NCI-H2171 (cell line): ENCODE measurements at regions not wholly inside any gene's neighbourhood (a gene's known extent, or its start where the extent isn't known, plus 50 kb on each side); places are given as distances from the start of the nearest gene placed in this dataset.
A peak's percentile ranks its signal among the peaks of the same experiment; 100 is the strongest.
"Not testable (repeated sequence)": the region's sequence is repeated elsewhere in the genome, so short reads cannot be mapped to it uniquely, and the experiment has no call there.

Source experiments
- DNase-seq: peaks from one replicate; lab custom pipeline; 2025; lab: John Stamatoyannopoulos, UW

DNA sequence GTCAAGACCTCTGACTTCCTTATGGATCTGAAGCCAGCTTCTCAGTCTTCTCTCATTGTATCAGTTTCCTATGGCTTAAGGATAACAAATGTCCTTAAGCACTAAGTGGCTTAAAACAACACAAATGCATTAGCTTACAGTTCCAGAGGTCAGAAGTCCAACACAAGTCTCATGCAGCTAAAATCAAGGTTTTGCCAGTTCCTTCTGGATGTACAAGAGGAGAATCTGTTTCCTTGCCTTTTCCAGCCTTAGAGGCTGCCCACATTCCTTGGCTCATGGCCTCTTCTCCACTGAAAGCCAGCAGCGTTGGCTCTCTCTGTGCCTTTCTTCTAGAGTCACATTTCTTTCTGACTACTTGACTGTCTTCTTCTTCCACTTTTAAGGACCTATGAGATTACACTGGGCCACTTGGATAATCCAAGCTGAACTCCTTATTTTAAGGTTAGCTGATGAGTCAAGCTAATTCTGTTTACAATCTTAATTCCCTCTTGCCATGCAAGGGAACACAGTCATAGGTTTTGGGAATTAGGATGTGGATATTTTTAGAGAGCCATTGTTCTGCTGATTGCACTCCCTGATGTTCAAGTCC is 179.0 kb downstream of the BCAS1 start:
- DNase-seq: no peak

DNA sequence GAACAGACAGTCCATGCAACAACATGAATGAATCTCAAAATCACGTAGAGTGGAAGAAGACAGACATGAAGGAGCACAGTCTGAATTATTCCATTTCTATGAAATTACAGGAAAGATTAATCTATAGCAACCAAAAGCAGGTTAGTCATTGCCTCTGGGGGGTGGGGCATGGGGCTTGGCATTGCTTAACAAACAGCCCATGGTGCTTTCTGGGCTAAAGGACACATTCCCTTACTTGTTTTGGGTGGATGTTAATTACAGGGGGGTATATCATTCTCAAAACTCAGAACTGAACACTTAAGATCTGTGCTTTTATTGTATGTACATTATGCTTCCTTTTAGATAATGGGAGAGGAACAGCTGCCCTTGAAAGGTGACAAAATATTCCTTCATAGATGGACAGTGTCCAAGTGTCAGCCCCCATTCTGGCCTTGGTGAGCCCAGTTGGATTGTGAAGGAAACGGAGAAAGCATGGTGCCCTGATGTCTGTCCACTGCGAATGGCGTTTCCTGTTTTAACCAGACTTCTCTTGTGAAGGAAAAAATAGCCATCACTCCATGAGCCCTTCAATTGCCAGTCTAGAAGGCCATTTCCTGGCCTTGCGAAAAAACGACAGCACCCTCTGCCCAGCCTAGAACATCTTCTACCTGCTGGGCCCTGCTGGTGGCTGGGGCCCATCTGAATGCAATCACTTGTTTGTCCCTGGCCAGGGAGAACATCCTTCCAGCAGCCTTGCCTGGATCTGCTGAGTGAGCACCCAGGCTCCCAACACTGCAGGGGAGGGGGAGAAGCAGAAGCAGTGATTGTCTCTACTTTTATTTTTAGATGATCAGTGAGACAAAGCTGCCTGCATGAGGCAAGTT is 179.7 kb downstream of the BCAS1 start:
- no peak for DNase-seq

DNA sequence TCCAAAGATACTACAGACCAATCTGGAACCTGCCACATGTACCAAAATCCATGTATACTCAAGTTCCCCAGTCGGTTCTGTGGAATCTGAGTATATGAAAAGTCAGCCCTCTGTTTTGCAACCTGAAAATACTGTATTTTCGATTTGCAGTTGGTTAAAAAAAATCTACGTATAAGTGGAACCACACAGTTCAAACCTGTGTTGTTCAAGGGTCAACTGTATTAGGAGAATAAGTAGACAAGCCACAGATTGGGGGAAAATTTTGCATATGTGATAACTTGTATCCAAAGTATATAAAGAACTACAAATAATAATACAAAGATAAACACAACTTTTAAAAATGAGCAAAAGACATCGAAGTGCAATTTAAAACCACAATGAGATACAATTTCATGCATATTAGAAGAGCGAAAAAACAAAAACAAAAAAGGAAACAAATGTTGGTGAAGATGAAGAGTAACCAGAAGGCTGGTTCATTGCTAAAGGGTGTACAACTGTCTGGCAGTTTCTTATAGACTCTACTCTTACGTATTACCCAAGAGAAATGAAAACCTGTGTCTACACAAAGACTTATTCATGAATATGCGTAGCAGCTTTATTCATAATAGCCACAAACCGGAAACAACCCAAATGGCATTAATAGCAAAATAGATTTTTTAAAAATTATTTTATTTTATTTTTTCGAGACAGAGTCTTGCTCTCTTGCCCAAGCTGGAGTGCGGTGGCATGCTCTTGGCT is 180.8 kb downstream of the BCAS1 start:
- DNase-seq: no peak

DNA sequence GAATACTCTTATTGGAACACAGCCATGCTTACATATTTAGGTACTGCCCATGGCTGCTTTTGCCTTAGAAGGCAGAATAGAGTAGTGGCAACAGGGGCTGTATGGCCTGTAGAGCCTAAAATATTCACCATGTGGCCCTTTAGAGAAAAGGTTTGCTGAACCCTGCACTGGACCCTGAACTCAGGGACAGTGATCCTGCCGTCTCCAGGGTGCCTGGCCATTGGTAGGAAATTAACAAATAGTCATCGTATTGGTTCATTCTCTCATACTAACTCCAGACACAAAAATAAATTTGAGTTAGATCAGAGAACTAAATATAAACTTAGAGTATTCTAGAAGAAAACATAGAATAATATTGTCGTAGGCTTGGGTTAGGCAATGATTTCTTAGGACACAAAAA is 181.4 kb downstream of the BCAS1 start:
- DNase-seq: no peak

DNA sequence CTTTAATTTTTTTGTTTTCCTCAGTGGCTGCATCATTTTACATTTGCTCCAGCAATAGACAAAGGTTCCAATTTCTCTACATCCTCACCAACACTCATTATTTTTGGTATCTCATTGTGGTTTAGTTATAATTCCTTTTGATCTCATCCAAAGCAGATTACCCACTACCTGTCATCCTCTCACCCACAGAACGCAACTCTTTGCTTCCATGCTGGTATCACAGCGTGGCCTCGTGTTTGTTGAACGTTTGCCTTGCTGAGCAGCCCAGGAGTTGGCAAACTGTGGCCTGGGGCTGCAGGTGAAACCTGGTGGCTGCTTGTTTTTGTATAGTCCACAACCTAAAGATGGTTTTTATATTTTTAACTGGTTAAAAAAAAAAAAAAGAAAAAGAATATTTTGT is 181.9 kb downstream of the BCAS1 start:
- no peak for DNase-seq

DNA sequence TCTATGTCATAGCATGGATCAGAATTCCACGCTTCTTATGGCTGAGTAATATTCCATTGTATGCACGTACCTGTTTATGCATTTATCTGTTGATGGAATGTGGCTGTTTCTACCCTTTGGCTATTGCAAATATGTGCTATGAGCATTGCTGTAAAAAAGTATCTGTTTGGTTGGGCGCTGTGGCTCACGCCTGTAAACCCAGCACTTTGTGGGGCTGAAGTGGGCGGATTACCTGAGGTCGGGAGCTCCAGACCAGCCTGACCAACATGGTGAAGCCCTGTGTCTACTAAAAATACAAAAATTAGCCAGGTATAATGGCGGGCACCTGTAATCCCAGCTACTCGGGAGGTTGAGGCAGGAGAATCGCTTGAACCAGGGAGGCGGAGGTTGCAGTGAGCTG is 182.4 kb downstream of the BCAS1 start:
- DNase-seq: no peak

DNA sequence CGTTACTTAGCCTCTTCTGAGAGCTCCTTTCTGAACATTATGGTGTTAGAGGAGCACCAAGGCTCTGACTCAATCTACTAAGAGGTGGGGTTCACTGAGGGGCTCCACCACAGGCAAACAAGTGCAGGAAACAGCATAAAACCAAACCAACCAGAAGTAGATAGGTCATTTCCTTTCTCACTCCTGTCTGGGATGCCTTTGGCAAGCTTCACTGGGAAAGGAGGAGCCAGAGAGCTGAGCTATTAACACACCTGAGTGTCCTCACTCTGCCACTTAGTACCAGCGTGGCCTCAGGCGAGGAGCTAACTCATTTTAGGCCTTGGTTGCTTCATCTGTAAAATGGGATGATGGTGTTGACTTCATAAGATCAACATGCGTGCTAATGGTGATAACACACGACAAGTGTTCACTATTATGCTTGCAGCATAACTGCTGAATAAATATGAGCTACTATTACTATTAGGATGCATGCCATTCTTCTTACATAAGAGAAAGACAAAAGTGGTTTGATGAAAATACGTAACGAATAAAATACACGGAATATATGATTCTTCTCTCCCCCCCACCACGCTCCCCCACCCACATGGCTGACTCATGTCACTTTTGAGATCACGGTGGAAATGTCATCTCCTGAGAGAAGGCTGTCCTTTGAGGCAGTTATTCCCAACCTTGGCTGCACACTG is 185.4 kb downstream of the BCAS1 start:
- DNase-seq: no peak

DNA sequence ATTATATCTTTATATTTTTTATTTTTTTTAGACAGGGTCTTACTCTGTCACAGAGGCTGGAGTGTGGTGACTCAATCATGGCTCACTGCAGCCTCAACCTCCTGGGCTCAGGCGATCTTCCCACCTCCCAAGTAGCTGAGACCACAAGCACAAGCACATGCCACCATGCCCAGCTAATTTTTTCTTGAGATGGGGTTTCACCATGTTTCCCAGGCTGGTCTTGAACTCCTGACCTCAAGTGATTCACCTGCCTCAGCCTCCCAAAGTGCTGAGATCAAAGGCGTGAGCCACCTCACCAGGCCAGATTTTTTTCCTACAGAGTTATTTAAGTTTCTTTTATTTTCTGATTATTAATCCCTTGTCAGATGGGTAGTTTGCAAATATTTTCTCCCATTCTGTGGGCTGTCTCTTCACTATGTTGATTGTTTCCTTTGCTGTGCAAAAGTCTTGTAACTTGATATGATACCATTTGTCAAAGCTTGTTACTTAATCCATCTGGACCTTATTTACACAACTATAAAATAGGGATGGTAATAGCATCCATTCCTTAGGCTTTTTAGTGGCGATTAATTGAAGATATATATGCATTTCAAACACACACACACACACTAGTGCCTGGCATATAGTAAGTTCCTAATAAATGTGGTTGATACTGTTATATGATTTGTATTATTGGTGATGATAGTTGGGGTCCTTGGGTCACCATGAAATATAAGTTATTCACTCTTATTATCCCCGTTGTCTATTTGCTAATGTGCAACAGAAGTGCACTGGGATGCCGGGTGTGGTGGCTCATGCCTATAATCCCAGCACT is 187.1 kb downstream of the BCAS1 start:
- DNase-seq: peak; percentile 69

DNA sequence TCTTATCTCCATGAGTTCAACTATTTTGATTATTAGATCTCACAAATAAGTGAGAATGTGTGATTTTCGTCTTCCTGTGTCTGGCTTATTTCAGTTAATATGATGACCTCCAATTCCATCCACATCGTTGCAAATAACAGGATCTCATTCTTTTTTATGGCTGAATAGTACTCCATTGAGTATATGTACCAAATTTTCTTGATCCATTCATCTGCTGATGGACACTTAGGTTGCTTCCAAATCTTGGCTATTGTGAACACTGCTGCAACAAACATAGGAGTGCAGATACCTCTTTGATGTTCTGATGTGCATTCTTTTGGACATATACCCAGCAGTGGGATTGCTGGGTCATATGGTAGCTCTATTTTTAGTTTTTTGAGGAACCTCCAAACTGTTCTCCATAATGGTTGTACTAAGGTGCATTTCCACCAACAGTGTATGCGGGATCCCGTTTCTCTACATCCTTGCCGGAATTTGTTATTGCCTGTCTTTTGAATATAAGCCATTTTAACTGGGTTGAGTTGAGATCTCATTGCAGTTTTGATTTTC is 187.9 kb downstream of the BCAS1 start:
- not testable (repeated sequence) for DNase-seq

DNA sequence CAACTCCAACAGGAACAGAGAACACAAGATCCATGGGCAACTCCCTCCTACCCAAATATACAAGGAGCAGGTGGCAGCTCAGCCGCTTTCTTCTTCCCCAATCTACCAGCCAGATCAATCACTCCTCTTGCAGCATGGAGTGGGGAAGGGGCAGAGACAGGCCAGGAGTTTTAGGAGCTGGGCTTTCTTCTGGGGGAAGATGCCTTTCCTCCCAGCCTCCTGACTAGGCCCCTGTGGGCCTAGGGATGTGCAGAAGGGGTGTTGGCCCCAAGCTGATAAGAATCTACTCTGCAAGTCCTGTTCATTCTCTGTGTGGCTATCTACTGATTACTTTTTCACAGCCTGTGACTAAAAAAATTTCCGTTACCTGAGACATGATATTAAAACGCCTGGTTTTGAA is 189.0 kb downstream of the BCAS1 start:
- DNase-seq: no peak

DNA sequence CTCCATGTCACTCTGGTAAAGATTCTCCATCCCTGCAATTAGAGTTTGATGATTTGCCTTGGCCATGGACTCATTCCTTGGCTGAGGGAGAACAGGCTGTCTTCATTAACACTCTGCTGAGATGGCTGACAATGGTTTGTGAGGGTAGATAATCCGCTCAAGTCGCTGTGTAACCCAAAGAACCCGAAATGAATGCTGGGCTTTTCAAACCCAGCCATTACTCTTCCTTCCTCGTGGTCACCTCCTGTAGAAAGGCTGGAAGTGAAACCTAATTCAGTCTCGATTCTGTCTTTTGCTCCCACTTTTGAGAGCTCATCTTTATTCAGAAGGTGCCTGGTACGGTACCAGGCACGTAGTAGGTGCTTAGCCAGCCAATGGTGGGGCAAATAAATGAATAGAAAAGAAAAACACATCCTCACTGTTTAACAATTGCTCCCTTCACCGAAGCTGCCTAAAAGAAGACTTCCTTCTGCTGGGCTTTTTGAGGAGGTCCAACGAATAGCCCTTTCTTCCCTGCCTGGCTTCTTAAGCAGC is 190.2 kb downstream of the BCAS1 start:
- DNase-seq: no peak

DNA sequence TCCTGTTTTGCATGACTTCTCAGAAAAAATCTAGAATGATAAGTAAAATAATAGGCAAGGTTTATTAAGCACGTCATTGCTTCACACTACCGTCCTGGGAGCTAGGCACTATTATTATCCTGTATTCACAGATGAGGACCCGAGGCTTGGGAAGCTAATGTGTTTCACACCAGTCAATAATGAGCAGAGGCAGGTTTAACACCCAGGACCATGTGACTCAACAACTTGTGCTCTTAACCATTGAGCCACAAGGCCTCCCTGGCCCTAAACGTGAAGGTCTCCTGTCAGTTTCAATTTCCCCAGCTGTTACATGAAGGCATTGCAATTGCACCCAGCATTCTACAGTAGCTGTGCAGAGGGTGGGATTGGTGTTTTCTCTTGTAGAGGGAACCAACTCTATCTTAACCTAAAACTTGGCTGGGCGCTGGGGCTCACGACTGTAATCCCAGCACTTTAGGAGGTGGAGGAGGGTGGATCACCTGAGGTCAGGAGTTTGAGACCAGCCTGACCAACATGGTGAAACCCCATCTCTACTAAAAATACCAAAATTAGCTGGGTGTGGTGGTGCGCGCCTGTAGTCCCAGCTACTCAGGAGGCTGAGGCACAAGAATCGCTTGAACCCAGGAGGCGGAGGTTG is 191.2 kb downstream of the BCAS1 start:
- DNase-seq: no peak

DNA sequence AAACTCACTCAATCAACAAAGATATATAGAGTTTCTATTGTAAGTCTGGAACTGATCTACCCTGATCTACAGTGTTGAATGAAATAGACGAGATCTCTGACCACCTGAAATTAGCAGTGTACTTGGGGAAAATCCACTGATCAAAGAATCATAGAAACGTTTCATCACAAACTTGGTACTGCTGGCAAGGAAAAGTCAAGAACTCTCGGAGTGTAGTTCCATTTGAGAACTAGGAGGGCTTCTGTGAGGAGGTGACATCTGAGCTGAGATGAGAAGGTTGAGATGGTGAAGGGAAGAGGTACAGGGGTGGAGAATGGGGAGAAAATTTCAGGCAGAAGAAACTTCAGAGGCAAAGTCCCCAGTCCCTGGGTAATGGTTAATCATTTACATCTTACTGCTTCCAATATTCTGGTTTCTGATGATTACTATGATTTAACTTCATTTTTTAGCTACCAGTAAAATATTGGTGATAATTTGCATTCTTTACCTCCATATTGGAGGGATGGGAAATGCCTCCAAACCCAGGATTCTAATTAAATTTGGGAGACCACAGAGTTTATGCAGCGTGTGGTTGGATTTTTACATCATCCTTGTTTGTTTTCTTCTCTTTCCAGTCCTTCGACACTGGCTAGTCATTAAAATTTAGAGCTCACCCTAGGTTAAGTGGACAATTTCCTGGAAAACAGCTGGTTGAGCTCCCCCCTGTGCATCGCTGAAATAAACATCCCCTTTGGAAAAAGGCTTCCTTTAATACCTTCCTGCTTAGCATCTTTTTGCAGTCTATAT is 191.9 kb downstream of the BCAS1 start:
- DNase-seq: no peak

DNA sequence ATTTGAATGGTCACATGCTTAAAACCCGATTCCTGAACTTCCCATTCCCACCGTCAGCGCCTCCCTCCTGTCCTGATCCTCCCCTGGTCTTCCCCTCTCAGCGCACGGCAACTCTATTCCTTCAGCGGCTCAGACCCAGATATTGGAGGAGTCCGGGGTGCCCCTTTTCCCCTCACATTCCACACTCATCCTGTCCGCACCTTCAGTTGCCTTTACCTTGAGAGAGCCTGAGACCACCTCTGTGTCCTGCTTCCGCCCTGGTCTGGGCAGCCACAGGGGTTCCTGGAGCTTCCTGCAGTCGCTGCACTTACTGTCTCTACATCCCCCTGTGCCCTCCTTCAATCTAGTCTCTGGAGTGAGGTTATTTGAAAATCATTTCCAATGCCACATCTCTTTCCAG is 193.4 kb downstream of the BCAS1 start:
- DNase-seq: no peak

DNA sequence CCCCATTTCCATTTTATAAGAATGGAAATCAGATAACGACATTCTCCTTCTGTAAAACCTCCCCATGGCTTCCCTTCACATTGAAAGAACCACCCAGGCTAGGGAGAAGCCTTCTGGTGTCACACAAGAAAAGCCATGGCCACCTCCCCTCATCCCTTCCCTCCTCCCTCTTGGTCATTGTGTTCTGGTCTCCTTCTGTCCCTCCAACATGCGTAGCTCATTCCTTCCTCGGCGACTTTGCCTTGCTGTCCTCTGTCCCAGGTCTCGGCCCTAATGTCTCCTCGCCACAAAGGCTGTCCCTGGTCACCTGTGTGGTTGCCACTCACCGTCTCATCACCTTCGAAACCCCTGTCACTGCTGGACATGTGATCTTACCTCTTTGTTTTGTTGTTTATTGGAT is 193.9 kb downstream of the BCAS1 start:
- no peak for DNase-seq

DNA sequence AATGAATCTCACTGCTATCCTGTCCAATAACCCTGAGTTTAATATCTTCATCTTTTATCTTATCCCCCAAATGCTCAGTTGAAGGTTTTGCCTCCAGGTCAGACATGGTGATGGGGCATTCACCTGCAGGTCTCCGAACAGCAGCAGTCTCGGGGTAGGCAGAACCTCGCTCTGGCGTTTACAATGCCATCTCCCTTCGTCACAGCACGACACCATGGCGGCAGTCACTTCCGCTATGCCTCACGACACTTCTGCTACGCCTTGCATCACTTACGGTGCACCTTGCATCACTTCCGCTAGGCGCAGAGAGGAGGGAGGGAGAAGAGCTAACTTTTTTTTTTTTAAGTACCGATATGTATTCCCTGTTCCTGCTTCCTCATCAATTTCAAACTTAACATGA is 194.9 kb downstream of the BCAS1 start:
- DNase-seq: no peak

DNA sequence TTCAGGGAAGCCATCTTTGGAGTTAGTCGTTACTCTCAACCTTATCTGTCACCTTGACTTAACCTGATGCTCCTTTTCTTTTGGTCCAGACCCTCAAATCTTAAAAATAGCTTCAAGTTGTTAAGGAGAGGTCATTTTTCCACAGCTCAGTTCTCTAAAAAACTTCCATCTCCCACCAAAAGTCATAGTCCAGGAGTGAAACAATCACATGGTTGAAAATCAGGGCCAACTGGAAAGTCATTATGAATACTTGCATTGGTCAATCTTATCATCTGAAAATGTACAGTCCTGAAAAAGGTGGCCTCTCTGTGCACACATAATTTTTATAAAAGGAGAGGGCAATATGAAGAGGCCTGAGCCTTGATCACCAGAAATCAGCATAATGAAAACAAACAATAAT is 195.7 kb downstream of the BCAS1 start:
- no peak for DNase-seq

DNA sequence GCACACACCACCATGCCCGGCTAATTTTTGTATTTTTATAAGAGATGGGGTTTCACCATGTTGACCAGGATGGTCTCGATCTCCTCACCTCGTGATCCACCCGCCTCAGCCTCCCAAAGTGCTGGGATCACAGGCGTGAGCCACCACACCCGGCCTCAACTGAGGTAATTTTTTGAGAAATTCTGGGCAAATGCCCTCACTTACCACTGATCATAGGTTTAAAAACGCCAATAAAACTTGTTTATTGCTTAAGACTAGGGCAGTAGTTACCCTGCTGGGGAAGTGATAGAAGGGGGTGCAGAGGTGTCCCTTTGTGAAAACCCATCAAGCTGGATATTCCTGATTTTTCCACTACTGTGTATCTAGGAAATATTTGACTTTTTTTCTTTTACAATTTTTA is 196.3 kb downstream of the BCAS1 start:
- DNase-seq: no peak

DNA sequence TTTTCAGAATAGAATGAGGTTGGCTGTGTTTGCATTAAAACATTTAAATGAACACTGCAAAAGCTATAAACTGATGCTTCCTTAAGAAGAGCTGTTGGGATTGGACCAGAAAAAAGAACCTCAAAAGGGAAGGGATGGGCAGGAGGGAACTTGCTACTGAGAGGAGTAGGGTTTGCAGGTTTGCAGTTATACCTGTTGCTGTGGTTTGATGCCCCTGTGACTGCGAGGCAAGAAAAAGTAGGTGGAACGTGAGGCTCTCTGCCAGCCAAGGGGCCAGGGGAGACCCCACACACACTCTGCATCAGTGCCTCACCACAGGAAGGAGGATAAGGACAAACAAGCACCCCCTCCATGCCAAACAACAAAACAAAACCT is 197.2 kb downstream of the BCAS1 start:
- no peak for DNase-seq
